ENCODE measurements at regions not wholly inside any gene's neighbourhood (a gene's known extent, or its start where the extent isn't known, plus 50 kb on each side); places are given as distances from the start of the nearest gene placed in this dataset.

GRCh38 chr13:76745261-76746200 is 140.7 kb downstream of the KCTD12 start:
- no peak for DNase-seq

- no peak for DNase-seq
These were observed 144.6 kb downstream of the KCTD12 start for GRCh38 chr13:76741624-76742023.

DNA sequence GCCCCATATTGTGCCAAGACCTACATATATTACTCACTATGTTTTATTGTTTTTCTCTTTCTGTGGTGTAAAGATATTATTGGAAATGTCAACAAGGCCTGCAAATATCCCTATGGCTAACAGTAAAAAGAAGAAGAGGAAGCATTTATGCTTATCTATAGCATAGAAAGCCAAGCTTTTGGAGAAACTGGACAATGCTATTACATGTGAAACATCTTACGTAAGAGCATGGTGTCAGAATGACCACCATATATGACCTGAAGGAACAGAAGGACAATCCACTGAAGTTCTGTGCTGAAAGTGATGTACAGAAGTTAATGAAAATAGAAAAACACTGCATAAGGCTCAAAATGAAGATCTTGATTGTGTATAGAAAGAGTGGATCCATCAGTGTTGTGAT is 145.2 kb downstream of the KCTD12 start:
- no peak for DNase-seq

GRCh38 chr13:76738616-76739015 is 147.6 kb downstream of the KCTD12 start:
- no peak for DNase-seq

- no peak for DNase-seq
These were observed 148.7 kb downstream of the KCTD12 start for GRCh38 chr13:76737526-76737925.

GRCh38 chr13:76735641-76736040 is 150.6 kb downstream of the KCTD12 start:
- DNase-seq, result no peak

DNA sequence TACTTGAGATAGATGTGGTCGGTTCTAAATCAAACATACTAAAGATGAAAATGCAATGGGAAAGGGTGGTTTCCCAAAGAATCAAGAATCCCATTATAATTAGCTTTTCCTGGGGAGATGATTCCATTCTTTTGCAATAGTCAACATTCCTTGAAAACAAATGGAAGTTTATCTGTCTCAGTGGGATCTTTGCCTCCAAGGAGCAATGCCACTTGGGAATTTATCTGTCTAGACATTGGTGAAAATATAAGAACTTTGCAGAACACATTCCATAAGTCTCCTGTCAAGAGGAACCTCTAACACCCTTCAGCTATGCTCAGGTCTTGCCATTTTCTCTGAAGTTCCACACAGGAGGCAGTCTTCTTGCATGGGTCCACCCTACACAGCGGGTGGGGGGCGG is 152.5 kb downstream of the KCTD12 start:
- no peak for DNase-seq

- DNase-seq, result no peak
These were observed 153.8 kb downstream of the KCTD12 start for GRCh38 chr13:76732367-76732766.

DNA sequence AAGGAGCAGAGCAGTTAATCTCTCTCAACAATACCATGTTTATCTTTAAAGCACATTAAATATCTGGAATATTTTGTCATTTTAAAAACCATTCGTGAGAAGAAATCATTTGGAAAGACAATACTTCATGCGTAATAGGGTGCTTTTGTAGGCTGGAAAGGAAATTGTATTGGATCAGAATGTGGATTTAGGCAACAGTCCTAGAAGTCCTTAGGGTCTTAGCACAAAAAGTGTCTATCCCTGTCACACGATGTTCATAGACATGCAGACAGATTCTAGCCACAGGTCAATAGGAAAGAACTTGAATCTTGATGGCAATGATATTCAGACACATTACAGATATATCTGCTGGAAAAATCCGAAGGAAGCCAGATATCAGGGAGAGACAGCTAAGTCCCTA is 156.0 kb downstream of the KCTD12 start:
- no peak for DNase-seq

GRCh38 chr13:76729691-76730090 is 156.5 kb downstream of the KCTD12 start:
- no peak for DNase-seq

- DNase-seq, result no peak
These were observed 160.3 kb downstream of the KCTD12 start for GRCh38 chr13:76725896-76726295.

GRCh38 chr13:76725211-76725610 is 161.0 kb downstream of the KCTD12 start:
- DNase-seq, result no peak

GRCh38 chr13:76724421-76724820 is 161.8 kb downstream of the KCTD12 start:
- DNase-seq, result no peak

GRCh38 chr13:76723551-76724232 is 162.5 kb downstream of the KCTD12 start:
- DNase-seq, result no peak

- no peak for DNase-seq
These were observed 163.4 kb downstream of the KCTD12 start for GRCh38 chr13:76722782-76723181.

DNA sequence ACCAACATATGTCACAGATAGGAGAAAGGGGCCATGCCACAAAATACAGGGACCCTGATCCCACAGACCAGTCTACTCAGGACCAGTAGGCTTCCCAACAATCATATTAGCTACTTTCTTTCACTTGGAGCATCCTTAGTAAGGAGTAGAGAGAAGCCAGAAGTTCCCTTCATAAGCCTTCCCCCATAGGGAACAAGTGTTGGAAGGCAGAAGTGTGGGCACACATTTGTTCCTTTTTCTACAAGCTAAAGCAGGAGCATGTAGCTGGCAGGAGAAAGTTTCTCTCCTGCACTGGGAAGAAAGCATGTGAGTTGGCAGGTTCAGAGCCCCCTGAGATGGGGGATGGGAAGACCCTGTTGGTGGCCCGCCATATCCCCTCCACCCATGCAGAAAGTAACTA is 165.4 kb downstream of the KCTD12 start:
- no peak for DNase-seq

- no peak for DNase-seq
These were observed 165.8 kb downstream of the KCTD12 start for GRCh38 chr13:76720416-76720815.

GRCh38 chr13:76719955-76720354 is 166.2 kb downstream of the KCTD12 start:
- no peak for DNase-seq

GRCh38 chr13:76717092-76717491 is 169.1 kb downstream of the KCTD12 start:
- DNase-seq, result no peak

DNA sequence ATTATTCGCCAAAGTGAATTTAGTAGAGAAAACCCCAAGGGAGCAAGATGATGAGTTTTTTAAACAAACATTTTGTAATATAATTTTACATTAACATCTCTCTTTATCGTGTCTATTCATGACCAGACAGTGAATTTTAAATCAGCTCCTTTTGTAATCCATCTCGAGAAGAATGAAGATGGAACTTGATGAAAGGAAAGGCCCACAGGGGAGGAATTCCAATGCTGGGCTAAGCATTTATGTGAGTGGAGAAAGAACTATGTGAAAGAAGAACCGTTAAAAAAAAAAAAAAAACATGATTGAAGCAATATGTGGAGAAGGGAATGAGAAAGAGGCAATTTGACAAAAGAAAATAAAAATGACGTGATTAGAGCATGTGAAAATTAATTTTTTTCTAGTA is 170.6 kb downstream of the KCTD12 start:
- no peak for DNase-seq

GRCh38 chr13:76715075-76715474 is 171.1 kb downstream of the KCTD12 start:
- no peak for DNase-seq

- DNase-seq, result no peak
These were observed 172.9 kb downstream of the KCTD12 start for GRCh38 chr13:76713280-76713679.

DNA sequence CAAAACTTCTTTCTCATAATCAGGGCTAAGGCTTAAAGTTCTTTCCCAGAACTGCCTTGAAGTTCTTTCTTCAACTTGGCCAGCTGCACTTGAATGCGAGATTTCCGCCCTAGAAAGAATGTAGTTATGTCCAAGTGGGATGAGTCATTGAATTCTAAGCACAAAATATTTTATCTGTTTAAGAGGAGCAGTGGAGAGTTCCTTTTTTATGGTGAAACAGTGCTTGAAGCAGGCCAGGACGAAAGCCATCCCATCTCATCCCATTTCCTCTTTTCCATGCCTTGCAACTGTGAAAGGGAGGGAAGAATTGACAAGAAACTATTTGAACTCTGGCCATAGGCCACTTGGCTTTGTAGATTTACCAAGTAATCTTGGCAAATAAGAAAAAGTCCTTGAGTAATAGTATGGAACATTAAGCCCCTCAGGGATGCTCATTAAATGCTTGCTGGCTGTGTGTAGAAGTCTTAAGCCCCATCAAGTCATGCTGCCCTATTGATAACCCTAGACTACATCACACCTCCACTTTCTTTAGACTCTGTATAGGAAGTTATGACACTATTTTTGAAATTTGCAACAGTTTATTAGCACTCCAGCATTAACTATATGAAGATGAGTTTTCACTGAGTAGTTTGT is 174.5 kb downstream of the KCTD12 start:
- no peak for DNase-seq

DNA sequence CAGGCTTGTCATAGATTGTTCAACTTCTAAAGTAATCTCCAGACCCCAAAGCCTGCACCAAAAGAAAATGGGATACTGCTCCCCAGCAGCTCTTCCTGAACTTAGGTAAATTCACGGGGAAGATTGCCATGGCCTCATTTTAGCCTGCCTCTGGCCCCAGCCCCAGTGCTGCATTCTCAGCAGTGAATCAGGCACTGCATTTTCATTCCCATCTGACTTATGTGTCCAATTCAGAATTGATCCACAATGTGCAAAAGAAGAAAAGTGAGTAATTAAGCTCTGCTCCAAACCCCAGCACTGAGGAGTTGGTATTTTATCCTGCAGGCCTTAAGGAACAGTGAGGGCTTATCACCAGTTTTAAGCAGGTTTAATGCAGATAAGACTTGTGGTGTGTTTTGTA is 176.4 kb downstream of the KCTD12 start:
- DNase-seq, result no peak
